B cell (primary cell): ENCODE measurements at regions not wholly inside any gene's neighbourhood (a gene's known extent, or its start where the extent isn't known, plus 50 kb on each side); places are given as distances from the start of the nearest gene placed in this dataset.

Experiments
- ATAC-seq: fragments of 200-7000 bp; cut with Tn5 transposase; one replicate; pipeline ENCODE4 v1.10.0; 2021; ENCODE audit warnings: low read depth, mild to moderate bottlenecking, moderate number of reproducible peaks, moderate library complexity
- CTCF ChIA-PET: fragments of 350-600 bp; sonication (Branson Sonifier 250); formaldehyde crosslinking; loops from one replicate; lab custom pipeline; 2021; ENCODE audit warnings: antibody characterized with exemption, inconsistent platforms; lab: Charles Lee
- POLR2A ChIA-PET: fragments of 350-600 bp; sonication (Branson Sonifier 250); formaldehyde crosslinking; loops from one replicate; lab custom pipeline; 2021; ENCODE audit warnings: antibody characterized with exemption; lab: Charles Lee
- DNase-seq: peaks from one replicate; pipeline ENCODE4 v3.0.0; 2013
- H2AFZ ChIP-seq: 2 replicates; pipeline ENCODE4 v1.6.1; 2012; ENCODE audit warnings: mild to moderate bottlenecking, low read depth, low read length; ENCODE audit not compliant: insufficient read depth, poor library complexity, severe bottlenecking
- H3K27ac ChIP-seq, 2 donors: 1 replicate in 1 of 2; 2 replicates in 1 of 2; pipeline ENCODE4 v1.5.1; 2012 to 2013; ENCODE audit warnings: low read length in 2 of 2, mild to moderate bottlenecking in 2 of 2, moderate library complexity in 1 of 2
- H3K27me3 ChIP-seq, 4 experiments: fragments of 200-600 bp in 1 of 4; sonication (generic) in 1 of 4; replicated peaks in 1 of 4; 1 replicate in 2 of 4; 2 replicates in 2 of 4; pipeline versions ENCODE4 v1.6.1 to v1.7.0; 2013 to 2016; ENCODE audit warnings: low read length in 3 of 4, mild to moderate bottlenecking in 2 of 4, mixed read lengths in 1 of 4, moderate library complexity in 1 of 4; ENCODE audit not compliant: insufficient read depth in 4 of 4, control insufficient read depth in 3 of 4; ENCODE audit errors: control extremely low read depth in 1 of 4
- H3K36me3 ChIP-seq, 2 experiments: replicated peaks in 1 of 2; 1 replicate in 1 of 2; 2 replicates in 1 of 2; pipeline versions ENCODE4 v1.6.1 to v1.7.1; 2013; ENCODE audit warnings: low read length in 1 of 2; ENCODE audit not compliant: insufficient read depth in 2 of 2, control insufficient read depth in 1 of 2; ENCODE audit errors: control extremely low read depth in 1 of 2, extremely low read depth in 1 of 2
- H3K4me1 ChIP-seq, 2 donors: fragments of 200-600 bp in 1 of 2; sonication (generic) in 1 of 2; 1 replicate in 1 of 2; 2 replicates in 1 of 2; pipeline versions ENCODE4 v1.5.1 to v1.6.1; 2013 to 2017; ENCODE audit warnings: low read length in 2 of 2; ENCODE audit not compliant: control insufficient read depth in 2 of 2, insufficient read depth in 2 of 2
- H3K4me2 ChIP-seq: replicated peaks from 2 replicates; pipeline ENCODE3; 2012; ENCODE audit warnings: mild to moderate bottlenecking, low read depth, low read length; ENCODE audit not compliant: poor library complexity, severe bottlenecking
- H3K4me3 ChIP-seq, 5 experiments: fragments of 200-600 bp in 1 of 5; sonication (generic) in 1 of 5; 1 replicate in 3 of 5; 2 replicates in 2 of 5; pipeline versions ENCODE4 v1.5.1 to v1.7.0; 2011 to 2016; ENCODE audit warnings: low read length in 4 of 5, mild to moderate bottlenecking in 4 of 5, low read depth in 2 of 5, control low read depth in 1 of 5, moderate library complexity in 1 of 5; ENCODE audit not compliant: insufficient read depth in 1 of 5; ENCODE audit errors: control extremely low read depth in 1 of 5, extremely low read depth in 1 of 5
- H3K79me2 ChIP-seq: fragments of 200-600 bp; sonication (generic); one replicate; pipeline ENCODE4 v1.6.0; 2016; ENCODE audit warnings: low read length; ENCODE audit not compliant: control insufficient read depth, insufficient read depth
- H3K9ac ChIP-seq: fragments of 200-600 bp; sonication (generic); 2 replicates; pipeline ENCODE4 v1.6.1; 2017; ENCODE audit warnings: mild to moderate bottlenecking, low read length, moderate library complexity
- H3K9me3 ChIP-seq, 3 donors: one replicate each; pipeline versions ENCODE4 v1.6.1 to v1.7.1; 2013; ENCODE audit warnings: low read length in 2 of 3; ENCODE audit not compliant: control insufficient read depth in 2 of 3, insufficient read depth in 1 of 3; ENCODE audit errors: control extremely low read depth in 1 of 3
- H4K20me1 ChIP-seq: 2 replicates; pipeline ENCODE4 v1.6.0; 2012; ENCODE audit warnings: mild to moderate bottlenecking, low read length; ENCODE audit not compliant: insufficient read depth, control insufficient read depth, poor library complexity, severe bottlenecking
- H3K27ac Mint-ChIP-seq: one replicate; pipeline ENCODE4 v1.8.0; 2021; ENCODE audit warnings: mixed read lengths
- H3K27me3 Mint-ChIP-seq: one replicate; pipeline ENCODE4 v1.8.0; 2021; ENCODE audit warnings: mixed read lengths
- H3K4me1 Mint-ChIP-seq: one replicate; pipeline ENCODE4 v1.8.0; 2021; ENCODE audit warnings: mixed read lengths
- H3K4me3 Mint-ChIP-seq: one replicate; pipeline ENCODE4 v1.8.0; 2021; ENCODE audit warnings: mixed read lengths
- H3K9me3 Mint-ChIP-seq: one replicate; pipeline ENCODE4 v1.8.0; 2022; ENCODE audit warnings: mixed read lengths; ENCODE audit not compliant: insufficient read depth
- EZH2 ChIP-seq: IDR thresholded peaks from 2 replicates; pipeline ENCODE4 v1.6.1; 2012; ENCODE audit warnings: borderline replicate concordance, low read depth, mild to moderate bottlenecking, moderate library complexity, low read length; ENCODE audit not compliant: insufficient read depth, poor library complexity, severe bottlenecking
- WGBS: methylation state at CpG from one replicate; pipeline ENCODE4 v1.1.5; 2013; ENCODE audit warnings: missing lambda C conversion rate; ENCODE audit not compliant: insufficient coverage; 5-methylcytosine and 5-hydroxymethylcytosine counted together
- intact Hi-C: fragments of 100-400 bp; cut with micrococcal nuclease; formaldehyde crosslinking; loops from one replicate; pipeline ENCODE4 v1.10.0; 2022
- TF ChIP-seq, protein P1 (sequence below): fragments of 200-600 bp; IDR thresholded peaks from one replicate; pipeline ENCODE4 v1.8.0; 2022; ENCODE audit warnings: antibody characterized with exemption, mild to moderate bottlenecking

DNA sequence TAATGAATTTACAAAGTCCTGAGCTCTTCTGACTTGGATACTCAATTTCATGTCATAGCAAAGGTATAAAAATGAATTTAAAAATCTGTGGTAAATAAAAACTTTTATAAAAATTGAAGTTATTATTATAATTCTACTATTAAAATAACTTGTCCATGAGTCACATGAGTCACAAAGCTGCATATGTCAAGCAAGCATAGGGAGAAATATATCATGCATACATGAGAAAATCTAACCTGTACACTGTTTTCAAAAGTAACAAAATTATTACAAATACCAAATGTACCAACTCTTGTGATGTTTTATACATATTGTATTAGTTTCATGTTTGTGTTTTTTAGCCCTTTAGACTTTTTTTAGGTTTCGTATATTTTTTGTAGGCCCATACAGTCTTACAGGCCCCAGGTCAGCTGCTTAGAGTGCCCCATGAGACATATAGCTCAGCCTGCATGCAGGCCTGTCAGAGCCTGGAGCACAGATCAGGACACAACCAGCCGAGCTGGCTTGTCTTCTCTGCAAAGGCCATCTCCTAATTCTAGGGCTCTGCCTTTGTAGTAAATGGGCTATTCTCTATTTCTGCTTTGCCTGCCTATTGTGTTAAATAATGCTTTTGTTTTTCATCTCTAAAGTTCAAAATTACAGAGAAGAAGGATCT is 818.7 kb upstream of the TENM3 start:
- ATAC-seq: no peak
- WGBS: 86% methylated on average over 1 of the region's 2 CpGs

DNA sequence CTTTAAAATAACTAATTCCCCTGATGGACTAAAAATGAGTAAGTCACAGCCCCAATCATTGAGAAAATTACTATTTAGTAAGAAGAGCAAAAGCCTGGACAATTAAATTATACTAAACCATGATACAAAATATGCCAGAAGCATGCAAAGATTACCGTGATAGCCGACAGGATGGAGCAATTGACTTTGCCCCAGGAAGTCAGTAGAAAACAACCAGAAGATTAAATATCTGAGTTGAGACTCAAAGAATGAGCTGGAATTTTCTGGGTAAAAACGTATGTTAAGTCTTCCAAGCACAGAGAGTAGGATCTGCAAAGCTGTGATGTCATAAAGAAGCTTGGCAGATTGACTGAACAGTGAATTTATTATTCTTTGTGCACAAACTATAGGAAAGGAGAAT is 816.1 kb upstream of the TENM3 start:
- POLR2A ChIA-PET: no interaction called here
- Histone ChIP-seq H3K4me1 (no peaks in the 10 kb centered on the region), H2AFZ (no peak overlapping the region), H3K9me3 (no peaks in the 10 kb centered on the region), H3K27me3 (no peaks in the 10 kb centered on the region), H3K27ac (no peak overlapping the region), H4K20me1 (no peaks in the 10 kb centered on the region), H3K9ac (no peak overlapping the region), H3K79me2 (no peaks in the 10 kb centered on the region), H3K4me3 (no peak overlapping the region), H3K4me2 (no peak overlapping the region), H3K36me3 (no peaks in the 10 kb centered on the region)
- no peak overlapping the region for H3K4me3 Mint-ChIP-seq
- WGBS: 92% methylated on average over 3 of the region's 3 CpGs
- intact Hi-C loops: no loop called here
- H3K4me1 Mint-ChIP-seq: no peaks in the 10 kb centered on the region
- no peaks in the 10 kb centered on the region for H3K27me3 Mint-ChIP-seq
- H3K9me3 Mint-ChIP-seq: no peaks in the 10 kb centered on the region
- ATAC-seq (no peak), DNase-seq (no peak)
- TF ChIP-seq EZH2: no peak
- TF ChIP-seq, protein P1, sequence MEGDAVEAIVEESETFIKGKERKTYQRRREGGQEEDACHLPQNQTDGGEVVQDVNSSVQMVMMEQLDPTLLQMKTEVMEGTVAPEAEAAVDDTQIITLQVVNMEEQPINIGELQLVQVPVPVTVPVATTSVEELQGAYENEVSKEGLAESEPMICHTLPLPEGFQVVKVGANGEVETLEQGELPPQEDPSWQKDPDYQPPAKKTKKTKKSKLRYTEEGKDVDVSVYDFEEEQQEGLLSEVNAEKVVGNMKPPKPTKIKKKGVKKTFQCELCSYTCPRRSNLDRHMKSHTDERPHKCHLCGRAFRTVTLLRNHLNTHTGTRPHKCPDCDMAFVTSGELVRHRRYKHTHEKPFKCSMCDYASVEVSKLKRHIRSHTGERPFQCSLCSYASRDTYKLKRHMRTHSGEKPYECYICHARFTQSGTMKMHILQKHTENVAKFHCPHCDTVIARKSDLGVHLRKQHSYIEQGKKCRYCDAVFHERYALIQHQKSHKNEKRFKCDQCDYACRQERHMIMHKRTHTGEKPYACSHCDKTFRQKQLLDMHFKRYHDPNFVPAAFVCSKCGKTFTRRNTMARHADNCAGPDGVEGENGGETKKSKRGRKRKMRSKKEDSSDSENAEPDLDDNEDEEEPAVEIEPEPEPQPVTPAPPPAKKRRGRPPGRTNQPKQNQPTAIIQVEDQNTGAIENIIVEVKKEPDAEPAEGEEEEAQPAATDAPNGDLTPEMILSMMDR: no peak
- no peak overlapping the region for H3K27ac Mint-ChIP-seq
- CTCF ChIA-PET: no interaction called here

More for the DNA sequence above, 818.7 kb upstream of the TENM3 start:
- Histone ChIP-seq H3K79me2 (no peaks in the 10 kb centered on the region), H3K27ac (no peak overlapping the region), H3K9me3 (no peaks in the 10 kb centered on the region), H3K4me2 (no peak overlapping the region), H3K27me3 (no peaks in the 10 kb centered on the region), H4K20me1 (no peaks in the 10 kb centered on the region), H3K4me1 (no peaks in the 10 kb centered on the region), H3K9ac (no peak overlapping the region), H3K4me3 (no peak overlapping the region), H2AFZ (no peak overlapping the region), H3K36me3 (no peaks in the 10 kb centered on the region)
- intact Hi-C loops: no loop called here
- ChIA-PET CTCF (no interaction called here), POLR2A (no interaction called here)
- no peaks in the 10 kb centered on the region for H3K27me3 Mint-ChIP-seq
- H3K4me1 Mint-ChIP-seq: no peaks in the 10 kb centered on the region
- no peak for DNase-seq
- no peak overlapping the region for H3K27ac Mint-ChIP-seq
- no peaks in the 10 kb centered on the region for H3K9me3 Mint-ChIP-seq
- no peak overlapping the region for H3K4me3 Mint-ChIP-seq
- TF ChIP-seq, protein P1: no peak
